LHCN-M2 (cell line): ENCODE measurements at regions not wholly inside any gene's neighbourhood (a gene's known extent, or its start where the extent isn't known, plus 50 kb on each side); places are given as distances from the start of the nearest gene placed in this dataset.
A peak's percentile ranks its signal among the peaks of the same experiment; 100 is the strongest.

Experiments used
- DNase-seq: peaks from one replicate; pipeline ENCODE4 v3.0.0-alpha.2; 2012; ENCODE audit warnings: low read depth

DNA sequence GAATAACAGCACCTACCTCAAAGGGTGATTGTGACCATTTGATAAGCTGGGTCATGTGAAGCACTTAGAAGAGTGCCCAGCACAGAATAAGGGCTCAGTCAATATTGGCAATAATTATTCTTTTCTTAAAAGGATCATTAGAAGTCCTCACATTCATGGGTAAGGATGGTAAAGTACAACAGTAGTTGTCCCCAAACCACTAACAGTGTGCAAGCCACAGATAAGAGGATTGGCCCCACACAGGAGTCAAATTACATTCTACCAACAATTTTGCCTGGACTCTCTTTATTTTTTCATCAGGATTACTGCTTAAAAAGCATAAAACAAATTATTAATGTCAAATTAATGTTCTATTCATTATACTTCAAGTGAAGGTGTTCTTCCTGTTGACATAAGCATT, 271.5 kb upstream of the PDGFD start:
- DNase-seq = no peak

- no peak for DNase-seq
Observed at GRCh38 chr11:104433751-104434150, 269.8 kb upstream of the PDGFD start.

GRCh38 chr11:104432981-104433380, 269.0 kb upstream of the PDGFD start:
- no peak for DNase-seq

DNA sequence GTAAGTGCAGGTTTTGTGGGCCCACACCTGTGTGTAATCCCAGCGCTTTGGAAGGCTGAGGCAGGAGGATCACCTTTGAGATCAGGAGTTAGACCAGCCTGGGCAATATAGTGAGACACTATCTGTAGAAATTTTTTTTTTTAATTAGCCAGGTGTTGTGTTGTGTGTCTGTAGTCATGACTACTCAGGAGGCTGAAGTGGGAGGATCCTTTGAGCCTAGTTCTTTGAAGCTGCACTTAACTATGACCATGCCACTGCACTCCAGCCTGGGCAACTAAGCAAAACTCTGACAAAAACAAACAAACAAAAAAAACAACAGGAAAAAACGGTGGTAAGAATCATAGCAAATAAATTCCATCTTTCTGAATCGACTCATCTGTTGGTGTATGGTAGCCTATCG, 268.6 kb upstream of the PDGFD start:
- DNase-seq = no peak

DNA sequence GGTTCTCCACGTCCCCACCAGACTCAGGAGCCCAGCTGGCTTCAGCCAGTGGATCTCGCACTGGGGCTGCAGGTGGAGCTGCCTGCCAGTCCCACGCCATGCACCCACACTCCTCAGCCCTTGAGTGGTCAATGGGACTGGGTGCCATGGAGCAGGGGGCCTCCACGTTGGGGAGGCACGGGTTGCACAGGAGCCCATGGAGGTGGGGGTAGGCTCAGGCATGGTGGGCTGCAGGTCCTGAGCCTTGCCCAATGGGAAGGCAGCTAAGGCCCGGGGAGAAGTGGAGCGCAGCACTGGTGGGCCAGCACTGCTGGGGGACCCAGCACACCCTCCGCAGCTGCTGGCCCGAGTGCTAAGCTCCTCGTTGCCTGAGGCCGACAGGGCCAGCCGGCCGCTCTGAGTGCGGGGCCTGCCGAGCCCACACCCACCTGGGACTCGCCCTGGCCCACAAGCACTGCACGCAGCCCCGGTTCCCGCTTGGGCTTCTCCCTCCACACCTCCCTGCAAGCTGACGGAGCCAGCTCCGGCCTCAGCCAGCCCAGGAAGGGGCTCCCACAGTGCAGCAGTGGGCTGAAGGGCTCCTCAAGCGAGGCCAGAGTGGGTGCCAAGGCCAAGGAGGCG, 258.5 kb upstream of the PDGFD start:
- DNase-seq = no peak

DNA sequence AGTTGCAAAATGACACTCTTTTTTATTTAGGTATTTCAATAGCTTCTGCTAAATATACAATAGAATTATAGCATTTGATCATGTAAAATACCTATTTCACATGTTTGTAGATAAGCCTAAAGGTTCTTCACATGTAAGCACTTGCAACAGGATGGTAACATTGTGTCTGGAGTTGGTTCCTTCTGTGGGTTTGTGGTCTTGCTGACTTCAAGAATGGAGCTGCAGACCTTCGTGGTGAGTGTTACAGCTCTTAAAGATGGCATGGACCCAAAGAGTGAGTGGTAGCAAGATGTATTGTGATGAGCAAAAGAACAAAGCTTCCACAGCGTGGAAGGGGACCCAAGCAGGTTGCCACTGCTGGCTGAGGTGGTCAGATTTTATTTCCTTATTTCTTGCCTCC, 246.4 kb upstream of the PDGFD start:
- DNase-seq = no peak

DNA sequence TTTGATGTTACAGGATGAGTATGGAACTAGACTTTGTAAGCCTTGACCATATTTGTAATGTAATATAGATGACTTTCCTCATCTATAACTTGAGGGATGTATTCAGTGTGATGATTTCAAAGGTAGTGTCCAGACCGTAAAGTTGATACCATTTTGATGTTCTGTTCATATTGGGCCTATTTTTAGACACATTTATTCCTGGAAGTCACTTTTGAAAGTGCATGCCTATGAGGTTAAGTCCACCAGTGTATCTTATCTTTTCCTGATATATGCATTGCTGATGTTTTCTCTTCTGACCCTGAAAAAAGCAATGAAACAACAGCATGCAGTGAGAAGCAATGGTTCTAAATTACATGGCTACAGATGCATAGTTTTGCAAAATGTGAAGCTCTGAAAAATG, 244.7 kb upstream of the PDGFD start:
- no peak for DNase-seq

- DNase-seq = no peak
Observed at GRCh38 chr11:104405277-104405676, 241.3 kb upstream of the PDGFD start.

DNA sequence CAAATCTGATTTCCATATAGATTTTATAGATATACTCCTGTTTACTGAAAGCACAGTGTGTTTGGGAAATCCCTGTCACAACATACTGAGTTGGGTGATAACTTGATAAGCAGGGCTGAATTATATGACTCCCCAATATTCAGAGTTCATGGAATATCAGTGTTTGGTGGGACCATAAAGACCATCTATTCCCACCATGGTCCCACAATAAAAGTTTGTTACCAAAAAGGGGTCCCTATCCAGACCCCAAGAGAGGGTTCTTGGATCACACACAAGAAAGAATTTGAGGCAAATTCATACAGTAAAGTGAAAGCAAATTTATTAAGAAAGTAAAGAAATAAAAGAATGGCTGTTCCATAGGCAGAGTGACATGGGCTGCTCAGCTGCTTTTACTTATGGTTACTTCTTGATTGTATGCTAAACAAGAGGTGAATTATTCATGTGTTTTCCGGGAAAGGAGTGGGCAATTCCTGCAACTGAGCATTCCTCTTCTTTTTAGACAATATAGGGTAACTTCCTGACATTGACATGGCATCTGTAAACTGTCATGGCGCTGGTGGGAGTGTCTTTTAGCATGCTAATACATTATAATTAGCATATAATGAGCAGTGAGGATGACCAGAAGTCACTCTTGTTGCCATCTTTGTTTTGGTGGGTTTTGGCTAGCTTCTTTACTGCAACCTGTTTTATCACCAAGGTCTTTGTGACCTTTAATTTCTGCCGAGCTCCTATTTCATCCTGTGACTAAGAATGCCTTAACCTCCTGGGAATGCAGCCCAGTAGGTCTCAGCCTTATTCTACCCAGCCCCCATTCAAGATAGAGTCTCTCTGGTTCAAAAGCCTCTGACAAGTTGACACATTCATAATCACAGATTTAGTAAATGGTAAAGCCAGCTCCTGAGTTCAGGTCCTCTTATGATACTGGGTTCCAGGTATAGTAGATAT, 240.6 kb upstream of the PDGFD start:
- no peak for DNase-seq

DNA sequence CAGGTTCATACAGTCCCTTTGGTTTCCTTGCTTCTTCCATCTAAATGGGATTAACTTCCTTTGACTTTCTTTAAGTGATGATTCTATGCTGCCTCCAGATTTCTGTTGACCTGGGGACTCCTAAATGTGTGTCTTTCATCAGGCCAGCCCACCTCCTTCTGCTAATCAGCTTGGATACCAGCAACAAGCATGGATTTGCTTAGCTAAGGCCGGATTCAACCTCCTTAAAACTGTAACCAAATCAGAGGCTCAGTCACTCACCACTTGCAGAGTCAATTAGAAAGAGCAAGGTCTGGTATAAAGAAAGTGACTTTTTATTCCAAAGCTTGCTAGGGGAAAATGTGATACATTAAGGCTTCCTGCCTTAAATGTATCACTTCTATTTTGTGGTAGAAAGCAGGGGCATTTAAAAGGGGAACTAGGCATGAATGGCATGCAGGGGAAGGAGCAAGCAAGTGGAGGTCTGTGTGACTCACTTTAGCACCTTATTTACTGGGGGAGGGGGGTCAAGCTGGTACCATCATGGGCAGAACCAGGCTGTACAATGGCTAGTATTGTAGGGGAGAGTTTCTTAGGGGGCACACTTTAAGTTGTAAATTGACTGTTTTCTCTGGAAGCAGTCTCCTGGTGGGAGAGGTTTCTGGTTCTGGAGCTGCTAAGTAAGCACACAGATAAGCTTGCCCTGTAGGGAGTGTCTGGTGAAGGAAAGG, 239.0 kb upstream of the PDGFD start:
- DNase-seq = no peak

DNA sequence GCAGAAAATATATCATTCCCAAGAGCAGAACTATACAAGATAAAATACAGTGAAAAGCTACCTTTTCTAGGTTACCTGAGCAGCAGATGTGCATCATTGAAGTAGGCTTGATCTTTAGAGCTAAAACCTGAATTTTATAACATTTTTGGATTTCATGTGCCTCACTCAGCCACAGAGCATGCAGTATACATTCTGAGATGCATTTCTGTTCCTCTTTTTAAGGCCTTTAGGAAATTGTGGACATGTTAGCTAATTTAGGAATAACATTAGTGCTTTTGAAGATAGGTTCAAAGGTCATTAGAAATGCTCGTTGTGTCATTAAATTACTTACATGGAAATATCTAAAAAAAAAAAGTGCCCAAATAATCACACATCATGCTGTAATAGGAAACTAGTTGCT, 230.6 kb upstream of the PDGFD start:
- DNase-seq = no peak

- no peak for DNase-seq
Observed at GRCh38 chr11:104390651-104391050, 226.7 kb upstream of the PDGFD start.

DNA sequence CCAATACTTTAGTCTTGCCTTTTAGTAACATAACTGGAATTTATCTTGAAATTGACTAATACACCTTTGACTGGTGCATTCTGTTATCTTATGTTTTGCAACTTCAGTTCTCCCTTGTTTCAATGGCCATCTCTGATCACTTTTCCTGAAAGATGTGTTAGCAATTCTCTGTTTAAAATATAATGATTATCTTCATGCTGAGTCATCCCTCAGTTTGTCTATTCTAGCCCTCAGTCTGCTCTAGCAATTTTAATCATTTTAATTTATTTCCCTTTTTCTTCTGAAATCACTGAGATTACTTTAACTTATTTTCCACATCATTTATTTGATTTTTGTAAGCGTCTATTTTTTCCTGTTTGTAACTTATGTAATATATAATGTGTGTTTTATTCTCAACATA, 221.9 kb upstream of the PDGFD start:
- no peak for DNase-seq

- no peak for DNase-seq
Observed at GRCh38 chr11:104380358-104380757, 216.4 kb upstream of the PDGFD start.

DNA sequence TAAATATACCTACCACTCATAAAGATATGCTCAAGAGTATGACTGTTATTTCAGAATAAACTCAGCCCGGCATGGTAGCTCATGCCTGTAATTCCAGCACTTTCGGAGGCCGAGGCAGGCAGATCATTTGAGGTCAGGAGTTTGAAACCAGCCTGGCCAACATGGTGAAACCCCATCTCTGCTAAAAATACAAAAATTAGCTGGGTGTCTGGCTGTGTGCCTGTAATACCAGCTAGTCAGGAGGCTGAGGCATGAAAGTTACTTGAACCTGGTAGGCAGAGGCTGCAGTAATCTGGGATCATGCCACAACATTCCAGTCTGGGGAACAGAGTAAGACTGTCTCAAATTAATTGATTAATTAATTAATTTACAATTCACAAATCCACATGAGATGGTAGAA, 208.2 kb upstream of the PDGFD start:
- DNase-seq = no peak

DNA sequence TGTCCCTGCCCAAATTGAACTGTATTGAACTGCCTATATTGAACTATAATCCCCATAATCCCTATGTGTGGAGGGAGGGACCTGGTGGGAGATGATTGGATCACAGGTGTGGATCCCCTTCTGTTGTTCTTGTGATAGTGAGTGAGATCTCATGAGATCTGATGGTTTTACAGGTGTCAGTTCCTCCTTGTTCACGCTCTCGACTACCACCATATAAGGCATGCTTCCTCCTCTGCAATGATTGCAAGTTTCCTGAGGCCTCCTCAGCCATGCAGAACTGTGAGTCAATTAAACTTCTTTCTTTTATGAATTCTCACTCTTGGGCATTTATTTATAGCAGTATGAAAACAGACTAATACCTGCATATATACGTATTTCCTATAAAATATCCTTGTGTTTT, 206.5 kb upstream of the PDGFD start:
- DNase-seq = no peak

DNA sequence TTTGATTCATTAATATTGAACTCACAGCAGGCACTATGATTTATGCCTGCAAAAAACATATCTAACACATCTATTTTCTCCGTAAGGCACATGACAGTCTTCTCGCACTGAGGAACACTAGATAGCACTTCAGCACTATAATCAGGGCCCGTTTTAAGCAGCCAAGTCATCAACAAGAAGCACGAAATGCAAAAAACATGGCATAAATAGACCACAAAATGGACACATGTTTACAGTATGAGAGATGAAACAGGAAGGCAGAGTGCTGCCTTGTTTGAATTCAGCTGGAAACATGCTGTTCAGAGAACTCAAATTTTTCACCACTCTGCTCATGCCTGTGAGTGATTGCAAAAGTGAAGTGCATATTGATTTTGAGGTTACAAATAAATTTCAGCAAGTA, 205.8 kb upstream of the PDGFD start:
- no peak for DNase-seq

GRCh38 chr11:104366321-104366734, 202.4 kb upstream of the PDGFD start:
- DNase-seq = no peak

DNA sequence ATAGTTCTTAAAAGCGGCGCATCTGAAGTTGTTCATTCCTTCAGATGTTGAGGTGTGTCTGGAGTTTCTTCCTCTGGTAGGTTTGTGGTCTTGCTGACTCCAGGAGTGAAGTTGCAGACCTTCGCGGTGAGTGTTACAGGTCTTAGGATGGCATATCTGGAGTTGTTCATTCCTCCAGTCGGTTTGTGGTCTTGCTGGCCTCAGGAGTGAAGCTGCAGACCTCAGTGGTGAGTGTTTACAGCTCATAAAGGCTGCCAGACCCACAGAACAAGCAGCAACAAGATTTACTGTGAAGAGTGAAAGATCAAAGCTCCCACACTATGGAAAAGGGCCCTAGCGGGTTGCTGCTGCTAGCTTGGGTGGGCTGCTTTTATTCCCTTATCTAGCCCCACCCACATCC, 201.7 kb upstream of the PDGFD start:
- no peak for DNase-seq

GRCh38 chr11:104361975-104362374, 198.0 kb upstream of the PDGFD start:
- no peak for DNase-seq

- no peak for DNase-seq
Observed at GRCh38 chr11:104352036-104352435, 188.1 kb upstream of the PDGFD start.

DNA sequence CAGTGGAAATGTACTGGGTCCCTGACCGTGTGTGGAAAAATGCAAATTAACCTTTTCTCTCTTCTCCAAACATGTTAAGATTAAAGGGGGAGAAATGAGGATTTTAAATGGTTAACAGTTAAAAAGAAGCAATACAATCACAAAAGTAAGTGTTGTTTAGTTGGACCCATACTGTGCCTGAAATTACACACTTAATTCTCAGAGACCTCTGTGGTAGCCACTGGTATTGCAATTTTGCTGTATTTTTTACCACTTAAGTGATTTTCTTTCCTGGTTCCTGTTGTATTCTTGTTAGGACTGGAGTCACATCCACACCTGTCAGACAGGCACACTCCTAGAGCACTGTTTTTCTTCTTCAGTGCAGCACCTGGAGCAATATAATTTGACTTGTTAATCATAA, 179.6 kb upstream of the PDGFD start:
- peak; percentile 17 for DNase-seq

DNA sequence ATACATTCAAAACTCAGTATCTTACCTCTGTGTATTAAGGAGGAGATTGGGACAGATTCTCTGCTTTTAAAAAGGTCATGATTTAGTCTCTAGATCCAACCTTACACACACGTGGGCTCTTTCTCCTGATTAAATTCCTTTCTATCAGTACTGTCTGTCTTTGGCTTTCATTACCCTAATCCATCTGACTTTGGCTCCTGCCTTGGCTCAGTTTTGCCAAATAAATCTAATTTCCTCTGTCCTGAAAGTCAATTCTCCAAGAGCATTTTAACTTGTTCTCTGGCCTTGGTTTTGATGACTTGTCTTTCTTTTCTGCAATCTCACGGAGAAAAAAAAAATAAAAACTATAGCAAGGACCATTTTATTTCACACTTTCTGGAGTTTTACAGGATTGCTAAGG, 176.6 kb upstream of the PDGFD start:
- no peak for DNase-seq
